22Rv1 (cell line): ENCODE measurements at regions not wholly inside any gene's neighbourhood (a gene's known extent, or its start where the extent isn't known, plus 50 kb on each side); places are given as distances from the start of the nearest gene placed in this dataset.
"Not testable (repeated sequence)": the region's sequence is repeated elsewhere in the genome, so short reads cannot be mapped to it uniquely, and the experiment has no call there.

Source experiments
- H3K27ac ChIP-seq: fragments of 450-650 bp; 2 replicates; pipeline ENCODE4 v1.5.1; 2017
- ZFX ChIP-seq: fragments of 450-650 bp; IDR thresholded peaks from 2 replicates; pipeline ENCODE4 v1.6.1; 2017; ENCODE audit warnings: antibody characterized with exemption, borderline replicate concordance
- TF ChIP-seq, protein P1 (sequence below): fragments of 450-650 bp; IDR thresholded peaks from 2 replicates; pipeline ENCODE4 v1.5.1; 2017; ENCODE audit warnings: mild to moderate bottlenecking

- H3K27ac ChIP-seq, result no peak overlapping the region
- no peak for TF ChIP-seq ZFX
- TF ChIP-seq, protein P1, sequence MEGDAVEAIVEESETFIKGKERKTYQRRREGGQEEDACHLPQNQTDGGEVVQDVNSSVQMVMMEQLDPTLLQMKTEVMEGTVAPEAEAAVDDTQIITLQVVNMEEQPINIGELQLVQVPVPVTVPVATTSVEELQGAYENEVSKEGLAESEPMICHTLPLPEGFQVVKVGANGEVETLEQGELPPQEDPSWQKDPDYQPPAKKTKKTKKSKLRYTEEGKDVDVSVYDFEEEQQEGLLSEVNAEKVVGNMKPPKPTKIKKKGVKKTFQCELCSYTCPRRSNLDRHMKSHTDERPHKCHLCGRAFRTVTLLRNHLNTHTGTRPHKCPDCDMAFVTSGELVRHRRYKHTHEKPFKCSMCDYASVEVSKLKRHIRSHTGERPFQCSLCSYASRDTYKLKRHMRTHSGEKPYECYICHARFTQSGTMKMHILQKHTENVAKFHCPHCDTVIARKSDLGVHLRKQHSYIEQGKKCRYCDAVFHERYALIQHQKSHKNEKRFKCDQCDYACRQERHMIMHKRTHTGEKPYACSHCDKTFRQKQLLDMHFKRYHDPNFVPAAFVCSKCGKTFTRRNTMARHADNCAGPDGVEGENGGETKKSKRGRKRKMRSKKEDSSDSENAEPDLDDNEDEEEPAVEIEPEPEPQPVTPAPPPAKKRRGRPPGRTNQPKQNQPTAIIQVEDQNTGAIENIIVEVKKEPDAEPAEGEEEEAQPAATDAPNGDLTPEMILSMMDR, result no peak
Observed at GRCh38 chr5:174626369-174626920, 97.9 kb upstream of the MSX2 start.

DNA sequence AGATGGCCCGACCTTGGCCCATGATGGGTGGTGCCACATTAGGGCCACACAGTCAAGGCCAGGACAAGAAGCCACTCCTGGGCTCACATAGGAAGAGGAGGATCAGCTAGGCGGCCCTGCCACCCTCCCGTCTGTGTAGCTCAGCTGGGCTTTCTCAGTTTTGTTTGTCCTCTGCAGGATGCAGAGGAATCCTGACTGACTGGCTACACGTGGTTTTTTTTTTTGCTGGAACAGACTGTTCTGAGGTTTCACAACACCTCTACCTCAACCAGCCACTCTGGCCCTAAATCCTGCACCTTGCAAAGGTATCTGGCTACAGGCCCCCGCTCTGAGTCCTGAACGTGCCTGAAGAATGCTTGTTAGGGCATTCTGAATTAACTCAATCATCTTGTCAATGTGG lies 88.3 kb upstream of the MSX2 start:
- H3K27ac ChIP-seq, result no peak overlapping the region
- TF ChIP-seq, protein P1, result no peak
- TF ChIP-seq ZFX, result no peak

GRCh38 chr5:174642816-174643405 lies 81.5 kb upstream of the MSX2 start:
- TF ChIP-seq ZFX, result no peak
- TF ChIP-seq, protein P1, result no peak
- H3K27ac ChIP-seq, result no peak overlapping the region

DNA sequence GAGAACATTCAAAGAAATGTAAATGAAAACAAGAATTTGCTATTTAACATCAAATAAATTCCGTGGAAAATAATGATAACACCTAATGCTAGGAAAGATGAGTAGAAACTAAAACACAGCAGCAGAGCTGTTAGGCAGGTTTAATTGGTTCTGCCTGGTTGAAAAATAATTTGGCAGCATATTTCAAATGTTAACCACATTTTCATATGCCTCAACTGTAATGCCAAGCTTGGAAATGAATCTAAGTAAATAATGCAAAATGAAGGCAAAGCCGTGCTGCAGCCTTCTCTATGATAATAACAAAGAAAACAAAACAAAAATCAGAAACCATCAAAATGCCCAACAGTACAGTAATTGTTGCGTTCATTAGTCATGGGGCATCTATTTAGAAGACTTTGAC lies 79.9 kb upstream of the MSX2 start:
- no peak overlapping the region for H3K27ac ChIP-seq
- TF ChIP-seq ZFX, result no peak
- TF ChIP-seq, protein P1, result no peak

- TF ChIP-seq ZFX, result no peak
- TF ChIP-seq, protein P1, result no peak
- H3K27ac ChIP-seq, result no peak overlapping the region
Observed at GRCh38 chr5:174644923-174645322, 79.5 kb upstream of the MSX2 start.

- H3K27ac ChIP-seq, result no peak overlapping the region
- no peak for TF ChIP-seq ZFX
- TF ChIP-seq, protein P1, result no peak
Observed at GRCh38 chr5:174645677-174646076, 78.7 kb upstream of the MSX2 start.

- not testable (repeated sequence) for H3K27ac ChIP-seq
Observed at GRCh38 chr5:174648618-174649017, 75.8 kb upstream of the MSX2 start.

GRCh38 chr5:174649391-174649790 lies 75.0 kb upstream of the MSX2 start:
- TF ChIP-seq, protein P1, result no peak
- no peak for TF ChIP-seq ZFX
- no peak overlapping the region for H3K27ac ChIP-seq
